Nephron progenitor cell (in vitro differentiated cells): ENCODE measurements at regions not wholly inside any gene's neighbourhood (a gene's known extent, or its start where the extent isn't known, plus 50 kb on each side); places are given as distances from the start of the nearest gene placed in this dataset.

Source experiments
- DNase-seq: peaks from one replicate; pipeline ENCODE4 v3.0.0; 2021
- H3K27ac Mint-ChIP-seq: 2 replicates; pipeline ENCODE4 v1.8.0; 2021; ENCODE audit warnings: mild to moderate bottlenecking, moderate library complexity, mixed read lengths
- H3K27me3 Mint-ChIP-seq: 2 replicates; pipeline ENCODE4 v1.8.0; 2021; ENCODE audit warnings: mild to moderate bottlenecking, low read depth, mixed read lengths; ENCODE audit not compliant: poor library complexity
- H3K36me3 Mint-ChIP-seq: 2 replicates; pipeline ENCODE4 v1.8.0; 2021; ENCODE audit warnings: low read depth, mixed read lengths
- H3K4me1 Mint-ChIP-seq: 2 replicates; pipeline ENCODE4 v1.8.0; 2021; ENCODE audit warnings: mixed read lengths
- H3K4me3 Mint-ChIP-seq: 2 replicates; pipeline ENCODE4 v1.8.0; 2021; ENCODE audit warnings: mild to moderate bottlenecking, moderate library complexity, mixed read lengths
- H3K9me3 Mint-ChIP-seq: 2 replicates; pipeline ENCODE4 v1.8.0; 2021; ENCODE audit warnings: mild to moderate bottlenecking, moderate library complexity, mixed read lengths
- TF ChIP-seq, protein P1 (sequence below): fragments of 200-600 bp; sonication (generic); IDR thresholded peaks from 2 replicates; pipeline ENCODE4 v1.5.0; 2021; ENCODE audit warnings: antibody characterized with exemption

DNA sequence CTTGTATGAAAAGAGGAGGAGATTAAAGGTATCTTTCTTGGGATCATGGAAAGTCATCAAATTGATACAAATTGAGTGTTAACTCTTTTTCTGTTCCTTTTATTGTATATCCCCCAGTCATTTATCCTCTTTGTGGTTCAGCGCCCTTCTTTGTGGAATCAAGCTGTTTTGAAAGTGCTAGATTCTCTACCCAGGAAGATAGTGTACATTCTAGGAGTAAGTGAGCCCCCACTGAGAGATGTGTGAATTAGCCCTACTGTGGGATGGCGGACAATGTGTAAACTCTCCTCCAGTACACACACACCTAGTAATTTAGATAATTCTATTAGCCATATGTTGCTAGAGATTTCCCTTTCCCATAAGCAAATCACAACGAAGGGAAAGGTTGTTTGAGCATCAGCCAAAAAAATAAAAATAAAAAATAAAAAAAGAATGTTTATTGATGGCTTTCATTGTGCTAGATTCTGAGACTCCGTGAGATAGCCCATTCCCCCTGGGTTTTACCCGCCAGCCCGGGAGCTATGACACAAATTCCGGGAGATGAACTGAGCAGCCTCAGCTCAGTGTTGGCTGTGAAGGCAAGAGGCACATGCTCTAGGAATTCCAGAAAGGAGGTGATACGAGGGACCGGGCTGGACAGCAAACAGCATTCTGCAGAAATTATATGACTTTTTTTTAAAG, 378.4 kb upstream of the RUNX1 start:
- TF ChIP-seq, protein P1, sequence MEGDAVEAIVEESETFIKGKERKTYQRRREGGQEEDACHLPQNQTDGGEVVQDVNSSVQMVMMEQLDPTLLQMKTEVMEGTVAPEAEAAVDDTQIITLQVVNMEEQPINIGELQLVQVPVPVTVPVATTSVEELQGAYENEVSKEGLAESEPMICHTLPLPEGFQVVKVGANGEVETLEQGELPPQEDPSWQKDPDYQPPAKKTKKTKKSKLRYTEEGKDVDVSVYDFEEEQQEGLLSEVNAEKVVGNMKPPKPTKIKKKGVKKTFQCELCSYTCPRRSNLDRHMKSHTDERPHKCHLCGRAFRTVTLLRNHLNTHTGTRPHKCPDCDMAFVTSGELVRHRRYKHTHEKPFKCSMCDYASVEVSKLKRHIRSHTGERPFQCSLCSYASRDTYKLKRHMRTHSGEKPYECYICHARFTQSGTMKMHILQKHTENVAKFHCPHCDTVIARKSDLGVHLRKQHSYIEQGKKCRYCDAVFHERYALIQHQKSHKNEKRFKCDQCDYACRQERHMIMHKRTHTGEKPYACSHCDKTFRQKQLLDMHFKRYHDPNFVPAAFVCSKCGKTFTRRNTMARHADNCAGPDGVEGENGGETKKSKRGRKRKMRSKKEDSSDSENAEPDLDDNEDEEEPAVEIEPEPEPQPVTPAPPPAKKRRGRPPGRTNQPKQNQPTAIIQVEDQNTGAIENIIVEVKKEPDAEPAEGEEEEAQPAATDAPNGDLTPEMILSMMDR: no peak
- Mint-ChIP-seq H3K27me3 (peaks cover 13% of the 10 kb centered on the region), H3K9me3 (peaks cover 23% of the 10 kb centered on the region), H3K27ac (no peak overlapping the region), H3K36me3 (peaks cover 5% of the 10 kb centered on the region), H3K4me1 (peaks cover 20% of the 10 kb centered on the region), H3K4me3 (no peak overlapping the region)
- no peak for DNase-seq

DNA sequence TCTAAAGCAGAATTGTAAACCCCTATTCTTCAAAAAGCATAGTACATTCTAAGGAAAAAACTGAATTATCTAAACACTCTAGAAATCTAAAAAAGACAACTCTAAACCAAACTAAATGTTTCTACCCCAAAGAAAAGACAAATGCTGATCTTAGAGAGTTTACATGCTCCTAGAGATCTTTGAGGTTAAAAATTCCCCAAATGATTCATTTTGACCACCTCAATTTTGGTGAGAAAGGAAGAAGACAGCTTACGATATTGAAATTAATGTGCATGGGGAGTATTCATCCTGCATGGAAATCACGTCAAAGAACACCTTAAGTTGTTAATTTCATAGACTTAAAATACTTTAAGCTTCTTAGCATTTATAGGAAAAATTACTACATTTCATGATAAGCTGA, 377.8 kb upstream of the RUNX1 start:
- H3K27ac Mint-ChIP-seq: no peak overlapping the region
- TF ChIP-seq, protein P1: no peak
- DNase-seq: no peak
- H3K36me3 Mint-ChIP-seq: peaks cover 5% of the 10 kb centered on the region
- peaks cover 24% of the 10 kb centered on the region for H3K9me3 Mint-ChIP-seq
- no peak overlapping the region for H3K4me3 Mint-ChIP-seq
- H3K27me3 Mint-ChIP-seq: peaks cover 14% of the 10 kb centered on the region
- H3K4me1 Mint-ChIP-seq: peaks cover 20% of the 10 kb centered on the region

DNA sequence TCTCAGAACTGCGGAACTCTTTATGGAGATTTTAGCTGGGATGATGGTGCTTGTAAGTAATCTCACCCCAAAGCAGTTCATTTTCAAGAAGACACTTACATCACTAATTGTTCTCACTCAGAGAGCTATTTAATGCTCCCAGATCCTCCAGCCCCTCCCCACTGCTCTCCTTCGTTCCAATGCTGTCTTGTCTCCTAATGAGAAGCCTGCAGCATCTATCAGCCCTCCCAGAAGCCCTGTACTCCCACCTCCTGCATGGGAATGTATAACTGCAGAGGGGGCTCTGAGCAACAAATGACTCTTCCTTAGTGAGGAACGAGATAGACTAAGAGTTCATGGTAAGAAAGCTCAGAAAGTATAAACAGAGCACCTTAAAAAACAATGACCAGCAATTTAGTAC, 377.4 kb upstream of the RUNX1 start:
- Mint-ChIP-seq H3K4me3 (no peak overlapping the region), H3K27me3 (peaks cover 14% of the 10 kb centered on the region), H3K4me1 (peaks cover 20% of the 10 kb centered on the region), H3K36me3 (peaks cover 4% of the 10 kb centered on the region), H3K9me3 (peaks cover 25% of the 10 kb centered on the region), H3K27ac (no peak overlapping the region)
- no peak for DNase-seq
- TF ChIP-seq, protein P1: no peak

DNA sequence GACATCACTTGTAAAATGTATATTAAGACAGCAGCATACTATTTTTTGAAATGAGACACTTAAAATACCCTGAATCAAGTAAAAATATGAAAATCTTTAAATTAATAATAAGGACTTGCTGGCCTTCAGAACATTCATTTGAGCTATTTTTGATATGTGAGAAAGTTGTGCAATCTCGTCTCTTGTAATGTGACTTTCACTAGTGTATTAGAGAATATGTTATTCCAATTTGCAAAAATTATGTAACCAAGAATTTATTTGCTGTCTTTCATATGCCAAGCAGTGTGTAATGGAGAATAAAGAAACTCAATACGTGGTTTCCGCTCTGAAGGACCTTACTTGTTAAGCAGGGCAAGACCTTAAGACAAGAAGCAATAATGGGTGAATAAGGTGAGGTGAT, 375.0 kb upstream of the RUNX1 start:
- Mint-ChIP-seq H3K36me3 (no peaks in the 10 kb centered on the region), H3K4me1 (peaks cover 20% of the 10 kb centered on the region), H3K4me3 (no peak overlapping the region), H3K9me3 (peaks cover 25% of the 10 kb centered on the region), H3K27ac (no peak overlapping the region), H3K27me3 (peaks cover 8% of the 10 kb centered on the region)
- no peak for DNase-seq
- TF ChIP-seq, protein P1: no peak

DNA sequence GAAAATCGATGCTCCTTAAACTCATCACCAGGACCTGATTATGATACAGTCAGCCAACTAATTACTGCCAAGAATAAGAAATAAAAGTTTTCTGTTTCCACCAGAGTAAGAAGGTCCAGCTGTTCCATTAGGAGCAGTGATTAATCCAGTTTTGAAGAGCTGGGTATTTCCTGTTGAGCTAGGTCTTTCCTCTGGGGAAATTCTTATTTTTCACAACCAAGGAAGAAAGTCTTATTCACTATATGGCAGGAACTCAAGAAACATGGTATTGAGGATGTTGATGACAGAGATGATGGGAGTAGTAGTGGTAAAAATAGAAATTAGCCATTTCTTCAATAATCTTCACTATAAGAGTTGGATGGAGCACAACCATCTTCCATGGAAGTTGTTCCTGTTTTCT, 374.6 kb upstream of the RUNX1 start:
- Mint-ChIP-seq H3K9me3 (peaks cover 25% of the 10 kb centered on the region), H3K4me3 (no peak overlapping the region), H3K36me3 (no peaks in the 10 kb centered on the region), H3K27me3 (peaks cover 8% of the 10 kb centered on the region), H3K27ac (no peak overlapping the region), H3K4me1 (peaks cover 20% of the 10 kb centered on the region)
- TF ChIP-seq, protein P1: no peak
- DNase-seq: no peak

DNA sequence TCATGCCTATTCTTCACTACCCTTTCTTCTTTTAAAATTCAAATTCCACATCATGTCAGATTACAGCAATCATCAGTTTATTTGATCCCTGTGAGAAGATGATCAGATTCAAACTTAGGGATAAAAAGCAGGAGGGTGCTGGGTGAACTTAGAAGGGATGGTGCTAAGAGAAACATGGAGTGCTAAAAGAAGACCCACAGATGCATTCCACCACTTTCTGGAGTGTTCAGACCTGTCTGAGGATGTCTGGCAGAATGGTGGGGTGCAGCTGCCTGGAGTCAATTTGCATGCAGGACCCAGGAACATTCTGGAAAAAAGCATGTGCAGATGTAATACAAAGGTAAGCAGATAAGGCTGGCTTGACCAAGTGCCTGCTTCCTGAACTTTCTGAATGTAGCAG, 372.9 kb upstream of the RUNX1 start:
- peaks cover 25% of the 10 kb centered on the region for H3K9me3 Mint-ChIP-seq
- no peak overlapping the region for H3K27ac Mint-ChIP-seq
- TF ChIP-seq, protein P1: no peak
- no peak for DNase-seq
- H3K27me3 Mint-ChIP-seq: peaks cover 3% of the 10 kb centered on the region
- H3K4me3 Mint-ChIP-seq: no peak overlapping the region
- no peaks in the 10 kb centered on the region for H3K36me3 Mint-ChIP-seq
- H3K4me1 Mint-ChIP-seq: peaks cover 7% of the 10 kb centered on the region
